ENCODE measurements at regions not wholly inside any gene's neighbourhood (a gene's known extent, or its start where the extent isn't known, plus 50 kb on each side); places are given as distances from the start of the nearest gene placed in this dataset.

DNA sequence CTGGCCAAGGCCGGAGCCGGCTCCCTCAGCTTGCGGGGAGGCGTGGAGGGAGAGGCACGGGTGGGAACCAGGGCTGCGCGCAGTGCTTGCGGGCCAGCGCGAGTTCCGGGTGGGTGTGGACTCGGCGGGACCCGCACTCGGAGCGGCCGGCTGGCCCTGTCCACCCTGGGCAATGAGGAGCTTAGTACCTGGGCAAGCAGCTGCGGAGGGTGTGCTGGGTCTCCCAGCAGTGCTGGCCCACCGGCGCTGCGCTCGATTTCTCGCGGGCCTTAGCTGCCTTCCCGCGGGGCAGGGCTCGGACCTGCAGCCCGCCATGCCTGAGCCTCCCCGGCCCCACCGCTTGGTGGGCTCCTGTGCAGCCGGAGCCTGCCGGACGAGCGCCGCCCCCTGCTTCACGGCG is 91.4 kb upstream of the MAN1A1 start:
- Histone ChIP-seq H2BK5ac (ENCODE audit: low read length) (no peak overlapping the region), H3K27ac (ENCODE audit: low read depth, low read length) (no peak overlapping the region), H3K4ac (ENCODE audit: low read depth, low read length) (no peak overlapping the region), H3K79me2 (ENCODE audit: control insufficient read depth, insufficient read depth, low read length) (no peaks in the 10 kb centered on the region), H3K27me3 (ENCODE audit: insufficient read depth, low read length, poor library complexity) (no peaks in the 10 kb centered on the region), H3K79me1 (ENCODE audit: low read length) (no peaks in the 10 kb centered on the region), H2BK15ac (replicated peaks; ENCODE audit: low read depth) (no peak overlapping the region), H4K8ac (ENCODE audit: low read depth, low read length) (no peak overlapping the region), H2BK120ac (ENCODE audit: low read depth, low read length) (no peak overlapping the region), H3K56ac (ENCODE audit: low read length) (no peak overlapping the region), H3K36me3 (ENCODE audit: control insufficient read depth, insufficient read depth, low read length) (no peaks in the 10 kb centered on the region), H3K4me2 (ENCODE audit: low read length) (no peak overlapping the region), H3K18ac (ENCODE audit: low read length) (no peak overlapping the region), H2AK5ac (ENCODE audit: low read length) (no peak overlapping the region), H3K4me1 (ENCODE audit: control insufficient read depth, low read depth, low read length) (no peaks in the 10 kb centered on the region), H3K23ac (ENCODE audit: low read length) (no peak overlapping the region), H3K4me3 (ENCODE audit: low read length) (no peak overlapping the region), H4K5ac (ENCODE audit: low read length) (no peak overlapping the region), H3K9ac (ENCODE audit: low read length) (no peak overlapping the region)
- DNase-seq = no peak
- WGBS (ENCODE audit: extremely low coverage, insufficient coverage, low lambda C conversion rate) = no CpG with 5 or more reads among the region's 37 CpGs

DNA sequence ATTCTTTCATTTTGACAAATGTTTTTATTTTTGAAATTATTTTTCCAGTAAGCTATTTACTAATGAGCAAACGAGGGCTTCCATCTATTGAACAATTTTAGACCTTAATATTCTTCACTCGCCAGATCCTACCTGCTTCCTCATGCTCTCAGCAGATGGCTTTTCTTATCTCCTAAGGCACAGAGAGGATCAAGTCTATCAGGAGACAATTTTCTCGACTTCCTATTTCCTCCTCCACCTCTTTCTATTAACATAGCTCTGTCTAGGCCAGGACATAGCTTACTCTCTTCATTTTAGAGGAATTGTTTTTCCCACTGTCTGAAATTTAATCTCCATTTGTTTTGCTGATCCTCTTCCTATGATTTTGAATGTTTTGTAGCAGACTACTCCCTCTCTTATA is 87.0 kb upstream of the MAN1A1 start:
- no peak overlapping the region for H2AK5ac ChIP-seq (ENCODE audit: low read length)
- H3K79me1 ChIP-seq (ENCODE audit: low read length) = no peaks in the 10 kb centered on the region
- H4K5ac ChIP-seq (ENCODE audit: low read length) = no peak overlapping the region
- H3K36me3 ChIP-seq (ENCODE audit: control insufficient read depth, insufficient read depth, low read length) = no peaks in the 10 kb centered on the region
- no peaks in the 10 kb centered on the region for H3K79me2 ChIP-seq (ENCODE audit: control insufficient read depth, insufficient read depth, low read length)
- no peak overlapping the region for H3K4me2 ChIP-seq (ENCODE audit: low read length)
- WGBS (ENCODE audit: extremely low coverage, insufficient coverage, low lambda C conversion rate) = no CpG with 5 or more reads among the region's 3 CpGs
- no peak overlapping the region for H3K56ac ChIP-seq (ENCODE audit: low read length)
- H3K9ac ChIP-seq (ENCODE audit: low read length) = no peak overlapping the region
- no peak overlapping the region for H3K27ac ChIP-seq (ENCODE audit: low read depth, low read length)
- peak overlapping the region; percentile 74 for H2BK15ac ChIP-seq (replicated peaks; ENCODE audit: low read depth)
- H3K27me3 ChIP-seq (ENCODE audit: insufficient read depth, low read length, poor library complexity) = no peaks in the 10 kb centered on the region
- no peak overlapping the region for H3K4me3 ChIP-seq (ENCODE audit: low read length)
- no peak overlapping the region for H2BK5ac ChIP-seq (ENCODE audit: low read length)
- H3K4me1 ChIP-seq (ENCODE audit: control insufficient read depth, low read depth, low read length) = no peaks in the 10 kb centered on the region
- no peak overlapping the region for H3K4ac ChIP-seq (ENCODE audit: low read depth, low read length)
- H2BK120ac ChIP-seq (ENCODE audit: low read depth, low read length) = no peak overlapping the region
- H3K23ac ChIP-seq (ENCODE audit: low read length) = no peak overlapping the region
- DNase-seq = peak; percentile 29
- no peak overlapping the region for H4K8ac ChIP-seq (ENCODE audit: low read depth, low read length)
- no peak overlapping the region for H3K18ac ChIP-seq (ENCODE audit: low read length)

DNA sequence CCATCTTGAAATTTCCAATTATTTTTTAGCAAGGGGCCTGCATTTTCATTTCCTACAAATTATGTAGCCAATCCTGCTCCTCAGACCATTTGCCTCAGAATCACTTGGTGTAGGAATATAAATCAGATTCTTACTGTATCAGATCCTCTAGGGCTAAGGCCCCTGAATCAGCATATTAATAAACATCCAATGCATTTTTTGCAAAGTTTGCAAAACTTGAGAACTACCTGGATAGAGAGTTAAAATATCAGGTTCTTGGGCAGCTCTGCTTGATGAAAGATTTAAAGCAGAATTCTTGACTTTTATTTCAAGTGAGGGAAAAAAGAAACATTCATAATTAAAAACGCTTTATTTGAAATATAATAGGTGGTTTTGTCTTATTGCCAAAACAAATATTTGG is 82.2 kb upstream of the MAN1A1 start:
- H3K79me1 ChIP-seq (ENCODE audit: low read length) = no peaks in the 10 kb centered on the region
- H3K4ac ChIP-seq (ENCODE audit: low read depth, low read length) = no peak overlapping the region
- no peak overlapping the region for H3K4me2 ChIP-seq (ENCODE audit: low read length)
- H4K8ac ChIP-seq (ENCODE audit: low read depth, low read length) = no peak overlapping the region
- H3K4me1 ChIP-seq (ENCODE audit: control insufficient read depth, low read depth, low read length) = peaks cover 5% of the 10 kb centered on the region
- no peak overlapping the region for H3K56ac ChIP-seq (ENCODE audit: low read length)
- no CpG with 5 or more reads among the region's 1 CpG for WGBS (ENCODE audit: extremely low coverage, insufficient coverage, low lambda C conversion rate)
- no peak overlapping the region for H2BK15ac ChIP-seq (replicated peaks; ENCODE audit: low read depth)
- H3K27me3 ChIP-seq (ENCODE audit: insufficient read depth, low read length, poor library complexity) = no peaks in the 10 kb centered on the region
- no peak overlapping the region for H4K5ac ChIP-seq (ENCODE audit: low read length)
- no peak overlapping the region for H3K4me3 ChIP-seq (ENCODE audit: low read length)
- H3K36me3 ChIP-seq (ENCODE audit: control insufficient read depth, insufficient read depth, low read length) = no peaks in the 10 kb centered on the region
- no peak overlapping the region for H2BK5ac ChIP-seq (ENCODE audit: low read length)
- H3K23ac ChIP-seq (ENCODE audit: low read length) = no peak overlapping the region
- no peak for DNase-seq
- H3K27ac ChIP-seq (ENCODE audit: low read depth, low read length) = no peak overlapping the region
- H3K18ac ChIP-seq (ENCODE audit: low read length) = peak overlapping the region; percentile 76
- no peak overlapping the region for H3K9ac ChIP-seq (ENCODE audit: low read length)
- H3K79me2 ChIP-seq (ENCODE audit: control insufficient read depth, insufficient read depth, low read length) = no peaks in the 10 kb centered on the region
- H2AK5ac ChIP-seq (ENCODE audit: low read length) = no peak overlapping the region
- H2BK120ac ChIP-seq (ENCODE audit: low read depth, low read length) = peak overlapping the region; percentile 23

DNA sequence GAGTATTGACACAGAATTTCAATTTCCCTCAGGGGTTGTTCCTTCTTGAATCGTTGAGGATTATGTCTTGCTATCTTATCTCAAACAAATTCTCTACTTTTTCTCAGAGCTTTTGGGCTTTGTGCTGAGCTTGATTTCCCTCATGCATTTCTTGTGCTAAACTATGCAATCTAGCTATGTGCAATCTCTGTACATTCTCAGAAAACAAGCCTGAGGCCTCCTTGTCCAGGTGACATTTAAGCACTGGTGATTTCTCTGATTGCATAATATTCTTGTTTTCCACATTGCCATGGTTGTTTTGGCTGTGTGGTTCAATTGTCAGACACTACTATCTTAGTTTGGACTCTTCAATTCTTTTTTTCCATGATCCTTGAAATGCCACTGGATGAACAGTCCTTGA is 81.2 kb upstream of the MAN1A1 start:
- peak overlapping the region; percentile 69 for H2BK5ac ChIP-seq (ENCODE audit: low read length)
- WGBS (ENCODE audit: extremely low coverage, insufficient coverage, low lambda C conversion rate) = no CpG with 5 or more reads among the region's 1 CpG
- H4K8ac ChIP-seq (ENCODE audit: low read depth, low read length) = no peak overlapping the region
- H3K4me2 ChIP-seq (ENCODE audit: low read length) = no peak overlapping the region
- no peak overlapping the region for H4K5ac ChIP-seq (ENCODE audit: low read length)
- peaks cover 5% of the 10 kb centered on the region for H3K4me1 ChIP-seq (ENCODE audit: control insufficient read depth, low read depth, low read length)
- no peaks in the 10 kb centered on the region for H3K79me2 ChIP-seq (ENCODE audit: control insufficient read depth, insufficient read depth, low read length)
- DNase-seq = peak; percentile 71
- H3K4me3 ChIP-seq (ENCODE audit: low read length) = no peak overlapping the region
- peak overlapping the region; percentile 76 for H3K23ac ChIP-seq (ENCODE audit: low read length)
- no peaks in the 10 kb centered on the region for H3K79me1 ChIP-seq (ENCODE audit: low read length)
- no peak overlapping the region for H2AK5ac ChIP-seq (ENCODE audit: low read length)
- no peak overlapping the region for H3K27ac ChIP-seq (ENCODE audit: low read depth, low read length)
- H3K18ac ChIP-seq (ENCODE audit: low read length) = peak overlapping the region; percentile 45
- H3K27me3 ChIP-seq (ENCODE audit: insufficient read depth, low read length, poor library complexity) = no peaks in the 10 kb centered on the region
- no peak overlapping the region for H3K9ac ChIP-seq (ENCODE audit: low read length)
- H2BK120ac ChIP-seq (ENCODE audit: low read depth, low read length) = no peak overlapping the region
- peak overlapping the region; percentile 51 for H3K56ac ChIP-seq (ENCODE audit: low read length)
- H3K36me3 ChIP-seq (ENCODE audit: control insufficient read depth, insufficient read depth, low read length) = no peaks in the 10 kb centered on the region
- no peak overlapping the region for H3K4ac ChIP-seq (ENCODE audit: low read depth, low read length)
- no peak overlapping the region for H2BK15ac ChIP-seq (replicated peaks; ENCODE audit: low read depth)

DNA sequence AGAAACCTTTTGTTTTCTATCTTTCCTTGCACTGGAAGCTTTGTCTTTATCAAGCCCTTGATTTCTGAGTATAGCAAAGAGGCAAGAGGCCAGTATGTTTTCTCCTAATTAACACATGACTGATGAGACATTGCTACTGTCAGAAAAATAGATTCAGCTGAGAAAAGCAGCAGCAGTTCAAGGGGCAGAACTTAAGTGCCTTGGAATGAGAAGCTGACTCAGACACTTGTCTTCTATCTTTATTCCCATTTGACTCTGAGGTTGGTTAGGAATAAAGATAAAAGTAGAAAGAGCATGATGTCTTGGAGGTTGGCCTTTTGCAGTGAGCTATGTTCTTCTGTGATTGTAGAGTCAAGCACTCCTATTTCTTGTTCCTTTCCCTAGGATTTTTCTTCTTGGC is 79.1 kb upstream of the MAN1A1 start:
- H3K4me3 ChIP-seq (ENCODE audit: low read length) = no peak overlapping the region
- H3K79me1 ChIP-seq (ENCODE audit: low read length) = no peaks in the 10 kb centered on the region
- H3K4me2 ChIP-seq (ENCODE audit: low read length) = no peak overlapping the region
- no peak overlapping the region for H3K56ac ChIP-seq (ENCODE audit: low read length)
- no peak overlapping the region for H4K8ac ChIP-seq (ENCODE audit: low read depth, low read length)
- H2BK120ac ChIP-seq (ENCODE audit: low read depth, low read length) = no peak overlapping the region
- no peak overlapping the region for H2AK5ac ChIP-seq (ENCODE audit: low read length)
- H4K5ac ChIP-seq (ENCODE audit: low read length) = no peak overlapping the region
- H3K18ac ChIP-seq (ENCODE audit: low read length) = no peak overlapping the region
- H2BK5ac ChIP-seq (ENCODE audit: low read length) = no peak overlapping the region
- no peaks in the 10 kb centered on the region for H3K36me3 ChIP-seq (ENCODE audit: control insufficient read depth, insufficient read depth, low read length)
- H3K9ac ChIP-seq (ENCODE audit: low read length) = no peak overlapping the region
- no peak overlapping the region for H2BK15ac ChIP-seq (replicated peaks; ENCODE audit: low read depth)
- no peak overlapping the region for H3K27ac ChIP-seq (ENCODE audit: low read depth, low read length)
- DNase-seq = no peak
- no peaks in the 10 kb centered on the region for H3K27me3 ChIP-seq (ENCODE audit: insufficient read depth, low read length, poor library complexity)
- H3K23ac ChIP-seq (ENCODE audit: low read length) = no peak overlapping the region
- H3K4ac ChIP-seq (ENCODE audit: low read depth, low read length) = no peak overlapping the region
- H3K79me2 ChIP-seq (ENCODE audit: control insufficient read depth, insufficient read depth, low read length) = no peaks in the 10 kb centered on the region
- H3K4me1 ChIP-seq (ENCODE audit: control insufficient read depth, low read depth, low read length) = peaks cover 5% of the 10 kb centered on the region

DNA sequence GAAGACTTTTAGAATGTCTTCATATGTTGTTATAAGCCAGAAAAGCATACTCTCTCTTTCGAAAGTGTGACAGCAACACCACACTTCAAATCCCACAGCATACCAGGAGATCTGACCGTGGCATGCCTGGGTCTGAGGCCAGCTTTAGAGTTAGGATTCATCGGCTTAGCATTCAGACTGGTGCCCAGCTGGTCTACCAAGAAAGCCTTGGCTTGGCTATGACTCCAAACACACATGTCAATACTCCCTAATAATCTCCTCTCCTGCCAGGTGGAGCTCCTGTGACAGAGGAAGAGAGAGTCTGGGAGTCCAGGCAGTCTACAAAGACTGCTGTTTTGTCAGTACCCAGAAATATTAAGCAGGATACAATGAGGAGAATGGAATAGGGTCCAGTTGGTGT is 77.1 kb upstream of the MAN1A1 start:
- H3K4me3 ChIP-seq (ENCODE audit: low read length) = no peak overlapping the region
- no CpG with 5 or more reads among the region's 3 CpGs for WGBS (ENCODE audit: extremely low coverage, insufficient coverage, low lambda C conversion rate)

More for the DNA sequence above, 77.1 kb upstream of the MAN1A1 start:
- H2BK120ac ChIP-seq (ENCODE audit: low read depth, low read length) = no peak overlapping the region
- peaks cover 5% of the 10 kb centered on the region for H3K4me1 ChIP-seq (ENCODE audit: control insufficient read depth, low read depth, low read length)
- no peaks in the 10 kb centered on the region for H3K36me3 ChIP-seq (ENCODE audit: control insufficient read depth, insufficient read depth, low read length)
- no peak overlapping the region for H2AK5ac ChIP-seq (ENCODE audit: low read length)
- no peak overlapping the region for H3K27ac ChIP-seq (ENCODE audit: low read depth, low read length)
- H2BK15ac ChIP-seq (replicated peaks; ENCODE audit: low read depth) = no peak overlapping the region
- H3K4ac ChIP-seq (ENCODE audit: low read depth, low read length) = no peak overlapping the region
- H4K8ac ChIP-seq (ENCODE audit: low read depth, low read length) = no peak overlapping the region
- H3K27me3 ChIP-seq (ENCODE audit: insufficient read depth, low read length, poor library complexity) = no peaks in the 10 kb centered on the region
- no peak overlapping the region for H3K23ac ChIP-seq (ENCODE audit: low read length)
- no peak overlapping the region for H3K4me2 ChIP-seq (ENCODE audit: low read length)
- no peak for DNase-seq
- no peak overlapping the region for H4K5ac ChIP-seq (ENCODE audit: low read length)
- no peaks in the 10 kb centered on the region for H3K79me1 ChIP-seq (ENCODE audit: low read length)
- no peaks in the 10 kb centered on the region for H3K79me2 ChIP-seq (ENCODE audit: control insufficient read depth, insufficient read depth, low read length)
- no peak overlapping the region for H3K56ac ChIP-seq (ENCODE audit: low read length)
- H3K9ac ChIP-seq (ENCODE audit: low read length) = no peak overlapping the region
- H3K18ac ChIP-seq (ENCODE audit: low read length) = no peak overlapping the region
- H2BK5ac ChIP-seq (ENCODE audit: low read length) = no peak overlapping the region

All from mesendoderm (in vitro differentiated cells).